Colonic mucosa (tissue), 4 donors: ENCODE measurements at regions not wholly inside any gene's neighbourhood (a gene's known extent, or its start where the extent isn't known, plus 50 kb on each side); places are given as distances from the start of the nearest gene placed in this dataset.
"Not testable (repeated sequence)": the region's sequence is repeated elsewhere in the genome, so short reads cannot be mapped to it uniquely, and the experiment has no call there.

ENCODE experiments used
- DNase-seq: peaks from one replicate; pipeline ENCODE4 v3.0.0-alpha.2; 2020
- H3K27ac ChIP-seq: fragments of 200-600 bp; one replicate; pipeline ENCODE4 v1.8.0; 2021
- H3K27me3 ChIP-seq: fragments of 200-600 bp; one replicate; pipeline ENCODE4 v1.8.0; 2021
- H3K36me3 ChIP-seq: fragments of 200-600 bp; one replicate; pipeline ENCODE4 v1.8.0; 2021
- H3K4me1 ChIP-seq: fragments of 200-600 bp; one replicate; pipeline ENCODE4 v1.8.0; 2021; ENCODE audit warnings: mild to moderate bottlenecking
- H3K4me3 ChIP-seq: fragments of 200-600 bp; one replicate; pipeline ENCODE4 v1.8.0; 2021
- H3K9ac ChIP-seq, 2 donors: one replicate each; pipeline ENCODE4 v1.7.0; 2013; ENCODE audit warnings: control low read depth in 2 of 2, low read depth in 2 of 2, low read length in 2 of 2
- H3K9me3 ChIP-seq: fragments of 200-600 bp; one replicate; pipeline ENCODE4 v1.8.0; 2021
- intact Hi-C: fragments of 100-400 bp; cut with DNase I; formaldehyde crosslinking; loops from one replicate; pipeline ENCODE4 v1.14.1; 2022
- TF ChIP-seq, protein P1 (sequence below): fragments of 200-600 bp; IDR thresholded peaks from one replicate; pipeline ENCODE4 v1.8.0; 2022; ENCODE audit warnings: antibody characterized with exemption, mild to moderate bottlenecking
- donor health status: healthy.
- donor health status: DM: no; HTN: no; CAD: no.
- donor health status: DM: no; HTN: no; CAD: no.

DNA sequence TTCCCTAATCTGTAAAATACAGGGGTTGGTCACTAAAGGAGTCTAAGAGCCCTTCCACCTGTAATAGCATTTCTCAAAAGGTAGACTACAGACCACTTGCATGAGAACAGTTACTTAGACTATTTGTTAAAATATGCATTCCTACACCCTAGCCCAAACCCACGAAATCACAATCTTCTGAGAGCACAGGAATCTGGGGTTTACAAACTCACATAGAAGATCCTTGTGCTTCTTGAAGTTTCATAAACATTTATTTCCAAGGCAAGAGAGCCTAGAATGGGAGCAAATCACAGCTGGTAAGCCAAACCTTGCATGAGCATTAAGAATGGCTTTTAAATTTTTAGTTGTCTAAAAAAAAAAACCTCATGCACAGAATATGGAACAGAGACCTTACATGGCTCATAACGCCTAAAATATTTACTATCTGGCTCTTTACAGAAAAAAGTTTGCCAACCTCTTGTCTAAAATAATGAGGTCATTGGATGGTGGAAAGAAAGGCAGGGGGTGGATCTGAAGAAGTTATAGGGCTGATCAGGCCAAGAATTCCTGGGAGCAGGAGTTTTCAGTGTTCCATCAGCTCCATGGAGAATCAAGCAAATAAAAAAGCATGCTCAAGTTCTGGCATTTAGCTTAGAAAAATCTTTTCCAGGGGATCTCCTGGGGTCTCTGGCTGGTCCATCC lies 133.4 kb downstream of the CCDC34 start:
- no peak for DNase-seq
- H3K4me1 ChIP-seq, result peaks cover 4% of the 10 kb centered on the region
- H3K27me3 ChIP-seq, result no peaks in the 10 kb centered on the region
- intact Hi-C loops, result no loop called here
- H3K4me3 ChIP-seq, result no peak overlapping the region
- TF ChIP-seq, protein P1, sequence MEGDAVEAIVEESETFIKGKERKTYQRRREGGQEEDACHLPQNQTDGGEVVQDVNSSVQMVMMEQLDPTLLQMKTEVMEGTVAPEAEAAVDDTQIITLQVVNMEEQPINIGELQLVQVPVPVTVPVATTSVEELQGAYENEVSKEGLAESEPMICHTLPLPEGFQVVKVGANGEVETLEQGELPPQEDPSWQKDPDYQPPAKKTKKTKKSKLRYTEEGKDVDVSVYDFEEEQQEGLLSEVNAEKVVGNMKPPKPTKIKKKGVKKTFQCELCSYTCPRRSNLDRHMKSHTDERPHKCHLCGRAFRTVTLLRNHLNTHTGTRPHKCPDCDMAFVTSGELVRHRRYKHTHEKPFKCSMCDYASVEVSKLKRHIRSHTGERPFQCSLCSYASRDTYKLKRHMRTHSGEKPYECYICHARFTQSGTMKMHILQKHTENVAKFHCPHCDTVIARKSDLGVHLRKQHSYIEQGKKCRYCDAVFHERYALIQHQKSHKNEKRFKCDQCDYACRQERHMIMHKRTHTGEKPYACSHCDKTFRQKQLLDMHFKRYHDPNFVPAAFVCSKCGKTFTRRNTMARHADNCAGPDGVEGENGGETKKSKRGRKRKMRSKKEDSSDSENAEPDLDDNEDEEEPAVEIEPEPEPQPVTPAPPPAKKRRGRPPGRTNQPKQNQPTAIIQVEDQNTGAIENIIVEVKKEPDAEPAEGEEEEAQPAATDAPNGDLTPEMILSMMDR, result no peak
- H3K36me3 ChIP-seq, result no peaks in the 10 kb centered on the region
- H3K9me3 ChIP-seq, result no peaks in the 10 kb centered on the region
- H3K27ac ChIP-seq, result no peak overlapping the region
- H3K9ac ChIP-seq, result no peak overlapping the region

DNA sequence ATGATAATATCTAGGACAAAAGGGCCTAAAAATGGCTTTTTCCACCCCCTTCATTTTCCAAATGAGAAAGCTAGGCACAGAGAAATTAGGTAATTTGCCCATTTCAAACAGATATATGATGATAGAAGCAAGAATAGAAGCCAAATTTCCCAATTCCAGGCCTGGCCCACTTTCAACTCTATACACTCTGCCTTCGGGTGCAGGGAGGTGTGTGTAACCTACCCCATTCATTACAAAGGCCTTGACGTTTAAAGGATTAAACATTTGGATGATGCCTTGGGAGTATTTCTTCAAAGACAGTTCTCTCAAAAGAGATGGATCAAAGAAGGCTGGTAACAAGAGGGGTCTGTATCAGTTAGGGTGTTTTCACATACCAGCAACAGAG lies 134.1 kb downstream of the CCDC34 start:
- H3K9ac ChIP-seq, result no peak overlapping the region

DNA sequence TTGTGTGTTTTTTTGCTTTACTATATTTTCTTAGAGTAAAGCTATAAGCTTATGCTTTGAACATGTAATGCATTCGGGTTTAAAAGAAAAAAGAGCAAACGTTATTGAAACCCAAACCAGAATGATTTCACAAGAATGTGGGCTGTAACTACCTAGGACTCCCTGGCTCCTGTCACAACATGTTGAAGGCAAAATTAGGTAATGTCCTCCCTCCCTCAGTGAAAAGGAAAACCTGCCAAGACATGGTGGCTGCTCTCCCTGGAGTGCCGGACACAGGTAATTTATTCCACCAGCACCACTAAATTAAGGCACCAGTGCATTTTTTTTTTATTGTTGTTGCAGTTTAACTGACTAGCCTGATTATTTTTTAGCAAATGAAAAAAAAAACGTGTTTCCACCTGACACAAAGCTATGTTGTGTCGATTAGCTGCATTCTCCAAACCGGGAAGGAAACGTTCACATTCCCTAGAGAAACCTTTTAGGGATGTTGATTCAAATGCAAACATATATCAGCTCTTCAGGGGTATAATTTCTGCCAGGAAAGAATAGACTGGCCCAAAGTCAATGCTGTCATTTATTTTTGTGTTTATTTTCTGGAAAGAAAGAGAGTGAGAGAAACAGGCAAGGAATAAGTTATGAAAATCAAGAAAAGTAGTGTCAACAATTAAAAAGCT lies 134.6 kb downstream of the CCDC34 start:
- Histone ChIP-seq H3K4me3 (no peak overlapping the region), H3K9ac (no peak overlapping the region), H3K4me1 (no peaks in the 10 kb centered on the region), H3K27ac (no peak overlapping the region), H3K9me3 (no peaks in the 10 kb centered on the region), H3K36me3 (no peaks in the 10 kb centered on the region), H3K27me3 (no peaks in the 10 kb centered on the region)
- TF ChIP-seq, protein P1, result no peak
- intact Hi-C loops, result no loop called here
- no peak for DNase-seq

More for the DNA sequence above, 134.1 kb downstream of the CCDC34 start:
- TF ChIP-seq, protein P1, result no peak
- Histone ChIP-seq H3K9me3 (no peaks in the 10 kb centered on the region), H3K4me1 (peaks cover 3% of the 10 kb centered on the region), H3K27ac (no peak overlapping the region), H3K4me3 (no peak overlapping the region), H3K27me3 (no peaks in the 10 kb centered on the region), H3K36me3 (no peaks in the 10 kb centered on the region)
- intact Hi-C loops, result no loop called here
- DNase-seq, result no peak

DNA sequence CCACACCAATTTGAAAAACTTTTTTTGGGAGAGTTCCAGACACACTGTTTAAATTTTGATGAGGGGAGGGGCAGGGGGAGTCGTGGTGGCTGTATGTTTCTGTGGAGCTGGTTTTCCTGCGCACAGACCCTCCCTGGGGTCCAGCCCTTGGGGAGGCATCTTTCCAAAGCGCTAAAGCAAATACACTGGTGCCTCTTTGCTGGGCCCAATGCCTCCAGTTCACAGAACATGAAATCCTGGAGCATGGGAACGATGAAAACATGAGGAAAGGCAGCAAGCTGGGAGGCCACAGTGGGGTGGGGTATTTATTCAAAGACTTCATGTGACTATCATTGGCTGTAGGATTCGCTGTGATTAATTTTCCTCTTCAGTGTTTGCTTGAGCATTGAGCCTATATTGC lies 135.3 kb downstream of the CCDC34 start:
- H3K27me3 ChIP-seq, result no peaks in the 10 kb centered on the region
- H3K27ac ChIP-seq, result no peak overlapping the region
- no peaks in the 10 kb centered on the region for H3K4me1 ChIP-seq
- no peaks in the 10 kb centered on the region for H3K36me3 ChIP-seq
- H3K9ac ChIP-seq, result no peak overlapping the region
- H3K9me3 ChIP-seq, result no peaks in the 10 kb centered on the region
- TF ChIP-seq, protein P1, result no peak
- intact Hi-C loops, result no loop called here
- no peak overlapping the region for H3K4me3 ChIP-seq
- DNase-seq, result no peak

DNA sequence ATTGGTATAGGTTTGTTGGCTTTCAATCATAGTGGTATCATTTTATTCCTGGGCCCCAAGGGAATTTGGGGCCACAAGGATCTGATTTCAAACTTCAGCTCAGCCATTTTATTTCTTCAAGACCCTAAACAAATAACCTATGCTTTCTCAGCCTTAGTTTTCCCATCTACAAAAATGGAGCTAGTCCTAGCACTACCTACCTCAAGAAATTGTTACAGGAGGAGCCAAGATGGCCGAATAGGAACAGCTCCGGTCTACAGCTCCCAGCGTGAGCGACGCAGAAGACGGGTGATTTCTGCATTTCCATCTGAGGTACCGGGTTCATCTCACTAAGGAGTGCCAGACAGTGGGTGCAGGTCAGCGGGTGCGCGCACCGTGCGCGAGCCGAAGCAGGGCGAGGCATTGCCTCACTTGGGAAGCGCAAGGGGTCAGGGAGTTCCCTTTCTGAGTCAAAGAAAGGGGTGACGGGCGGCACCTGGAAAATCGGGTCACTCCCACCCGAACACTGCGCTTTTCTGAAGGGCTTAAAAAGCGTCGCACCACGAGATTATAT lies 143.5 kb downstream of the CCDC34 start:
- intact Hi-C loops, H3K9me3 ChIP-seq, H3K27me3 ChIP-seq, H3K4me1 ChIP-seq, H3K9ac ChIP-seq, DNase-seq, H3K27ac ChIP-seq, H3K4me3 ChIP-seq, H3K36me3 ChIP-seq: not testable (repeated sequence)
